GM18867 (cell line): ENCODE measurements at regions not wholly inside any gene's neighbourhood (a gene's known extent, or its start where the extent isn't known, plus 50 kb on each side); places are given as distances from the start of the nearest gene placed in this dataset.

Experiments
- ATAC-seq: cut with Tn5 transposase; IDR thresholded peaks from one replicate; pipeline ENCODE4 v1.9.1; 2021; ENCODE audit warnings: mild to moderate bottlenecking, moderate library complexity; ENCODE audit not compliant: unreplicated experiment

- no peak for ATAC-seq
These were observed 235.9 kb downstream of the KLF6 start for GRCh38 chr10:3549118-3549517.

- no peak for ATAC-seq
These were observed 236.3 kb downstream of the KLF6 start for GRCh38 chr10:3548702-3549101.

- no peak for ATAC-seq
These were observed 236.9 kb downstream of the KLF6 start for GRCh38 chr10:3548076-3548475.

- no peak for ATAC-seq
These were observed 240.4 kb downstream of the KLF6 start for GRCh38 chr10:3544561-3544960.

- no peak for ATAC-seq
These were observed 242.8 kb downstream of the KLF6 start for GRCh38 chr10:3542185-3542611.

GRCh38 chr10:3539696-3540383 is 245.2 kb downstream of the KLF6 start:
- no peak for ATAC-seq

GRCh38 chr10:3538656-3539531 is 246.1 kb downstream of the KLF6 start:
- no peak for ATAC-seq

GRCh38 chr10:3538291-3538655 is 246.7 kb downstream of the KLF6 start:
- ATAC-seq = no peak

- no peak for ATAC-seq
These were observed 247.5 kb downstream of the KLF6 start for GRCh38 chr10:3537518-3537917.

GRCh38 chr10:3535001-3535400 is 250.0 kb downstream of the KLF6 start:
- ATAC-seq = no peak

GRCh38 chr10:3534433-3534832 is 250.6 kb downstream of the KLF6 start:
- no peak for ATAC-seq

- no peak for ATAC-seq
These were observed 251.7 kb downstream of the KLF6 start for GRCh38 chr10:3533296-3533695.

GRCh38 chr10:3532644-3533043 is 252.4 kb downstream of the KLF6 start:
- no peak for ATAC-seq

GRCh38 chr10:3531670-3532069 is 253.3 kb downstream of the KLF6 start:
- no peak for ATAC-seq

GRCh38 chr10:3530783-3531645 is 254.0 kb downstream of the KLF6 start:
- no peak for ATAC-seq

GRCh38 chr10:3530346-3530745 is 254.7 kb downstream of the KLF6 start:
- ATAC-seq = no peak

- no peak for ATAC-seq
These were observed 255.3 kb downstream of the KLF6 start for GRCh38 chr10:3529691-3530090.

- no peak for ATAC-seq
These were observed 256.1 kb downstream of the KLF6 start for GRCh38 chr10:3528823-3529403.

- no peak for ATAC-seq
These were observed 256.7 kb downstream of the KLF6 start for GRCh38 chr10:3528271-3528670.

- ATAC-seq = no peak
These were observed 257.1 kb downstream of the KLF6 start for GRCh38 chr10:3527869-3528268.
